K562 (cell line): ENCODE measurements at regions not wholly inside any gene's neighbourhood (a gene's known extent, or its start where the extent isn't known, plus 50 kb on each side); places are given as distances from the start of the nearest gene placed in this dataset.

Experiments used
- CTCF ChIP-seq, 3 experiments: IDR thresholded peaks in 2 of 3; conservative IDR thresholded peaks in 1 of 3; 2 replicates each; pipeline ENCODE4 v1.5.1; 2011 to 2012; ENCODE audit warnings: low read length in 3 of 3, mild to moderate bottlenecking in 3 of 3, control low read depth in 2 of 3, improper control_type of control experiment in 1 of 3, inconsistent platforms in 1 of 3, low read depth in 1 of 3, mixed read lengths in 1 of 3, moderate library complexity in 1 of 3; ENCODE audit not compliant: insufficient read depth in 2 of 3
- ETS2 ChIP-seq: IDR thresholded peaks from 2 replicates; pipeline ENCODE4 v1.6.1; 2016; ENCODE audit warnings: borderline replicate concordance, missing genetic modification characterization, mild to moderate bottlenecking, moderate library complexity, missing compliant biosample characterization; ENCODE audit not compliant: poor library complexity, severe bottlenecking
- KDM1A ChIP-seq, 2 experiments: fragments of 450-650 bp; IDR thresholded peaks; 2 replicates each; pipeline ENCODE4 v1.6.1; 2016; ENCODE audit warnings: mild to moderate bottlenecking in 2 of 2
- POLR2AphosphoS5 ChIP-seq: IDR thresholded peaks from 2 replicates; pipeline ENCODE4 v1.6.1; 2011; ENCODE audit warnings: mild to moderate bottlenecking, low read depth, low read length, moderate library complexity; ENCODE audit not compliant: control insufficient read depth, insufficient read depth
- TF ChIP-seq, protein P1 (sequence below): fragments of 450-650 bp; IDR thresholded peaks from 2 replicates; pipeline ENCODE4 v1.6.1; 2016; ENCODE audit warnings: mild to moderate bottlenecking, moderate library complexity
- TF ChIP-seq, protein P2 (sequence below), 2 experiments: fragments of 450-650 bp in 1 of 2; sonication (generic) in 1 of 2; formaldehyde crosslinking in 1 of 2; IDR thresholded peaks in 1 of 2; conservative IDR thresholded peaks in 1 of 2; 2 replicates each; pipeline versions ENCODE4 v1.6.1 to v1.8.1; 2016 to 2023; ENCODE audit warnings: mild to moderate bottlenecking in 2 of 2, moderate library complexity in 2 of 2, inconsistent platforms in 1 of 2, missing genetic modification reagents in 1 of 2
- TF ChIP-seq, protein P3 (sequence below): IDR thresholded peaks from 2 replicates; pipeline ENCODE4 v1.6.1; 2016; ENCODE audit warnings: missing genetic modification characterization, missing compliant biosample characterization

GRCh38 chr5:106755066-106755465 is 915.7 kb downstream of the EFNA5 start:
- TF ChIP-seq ETS2 (tag), result no peak
- no peak for TF ChIP-seq KDM1A (IDR thresholded peaks at IDR 0.05)
- TF ChIP-seq, protein P1, sequence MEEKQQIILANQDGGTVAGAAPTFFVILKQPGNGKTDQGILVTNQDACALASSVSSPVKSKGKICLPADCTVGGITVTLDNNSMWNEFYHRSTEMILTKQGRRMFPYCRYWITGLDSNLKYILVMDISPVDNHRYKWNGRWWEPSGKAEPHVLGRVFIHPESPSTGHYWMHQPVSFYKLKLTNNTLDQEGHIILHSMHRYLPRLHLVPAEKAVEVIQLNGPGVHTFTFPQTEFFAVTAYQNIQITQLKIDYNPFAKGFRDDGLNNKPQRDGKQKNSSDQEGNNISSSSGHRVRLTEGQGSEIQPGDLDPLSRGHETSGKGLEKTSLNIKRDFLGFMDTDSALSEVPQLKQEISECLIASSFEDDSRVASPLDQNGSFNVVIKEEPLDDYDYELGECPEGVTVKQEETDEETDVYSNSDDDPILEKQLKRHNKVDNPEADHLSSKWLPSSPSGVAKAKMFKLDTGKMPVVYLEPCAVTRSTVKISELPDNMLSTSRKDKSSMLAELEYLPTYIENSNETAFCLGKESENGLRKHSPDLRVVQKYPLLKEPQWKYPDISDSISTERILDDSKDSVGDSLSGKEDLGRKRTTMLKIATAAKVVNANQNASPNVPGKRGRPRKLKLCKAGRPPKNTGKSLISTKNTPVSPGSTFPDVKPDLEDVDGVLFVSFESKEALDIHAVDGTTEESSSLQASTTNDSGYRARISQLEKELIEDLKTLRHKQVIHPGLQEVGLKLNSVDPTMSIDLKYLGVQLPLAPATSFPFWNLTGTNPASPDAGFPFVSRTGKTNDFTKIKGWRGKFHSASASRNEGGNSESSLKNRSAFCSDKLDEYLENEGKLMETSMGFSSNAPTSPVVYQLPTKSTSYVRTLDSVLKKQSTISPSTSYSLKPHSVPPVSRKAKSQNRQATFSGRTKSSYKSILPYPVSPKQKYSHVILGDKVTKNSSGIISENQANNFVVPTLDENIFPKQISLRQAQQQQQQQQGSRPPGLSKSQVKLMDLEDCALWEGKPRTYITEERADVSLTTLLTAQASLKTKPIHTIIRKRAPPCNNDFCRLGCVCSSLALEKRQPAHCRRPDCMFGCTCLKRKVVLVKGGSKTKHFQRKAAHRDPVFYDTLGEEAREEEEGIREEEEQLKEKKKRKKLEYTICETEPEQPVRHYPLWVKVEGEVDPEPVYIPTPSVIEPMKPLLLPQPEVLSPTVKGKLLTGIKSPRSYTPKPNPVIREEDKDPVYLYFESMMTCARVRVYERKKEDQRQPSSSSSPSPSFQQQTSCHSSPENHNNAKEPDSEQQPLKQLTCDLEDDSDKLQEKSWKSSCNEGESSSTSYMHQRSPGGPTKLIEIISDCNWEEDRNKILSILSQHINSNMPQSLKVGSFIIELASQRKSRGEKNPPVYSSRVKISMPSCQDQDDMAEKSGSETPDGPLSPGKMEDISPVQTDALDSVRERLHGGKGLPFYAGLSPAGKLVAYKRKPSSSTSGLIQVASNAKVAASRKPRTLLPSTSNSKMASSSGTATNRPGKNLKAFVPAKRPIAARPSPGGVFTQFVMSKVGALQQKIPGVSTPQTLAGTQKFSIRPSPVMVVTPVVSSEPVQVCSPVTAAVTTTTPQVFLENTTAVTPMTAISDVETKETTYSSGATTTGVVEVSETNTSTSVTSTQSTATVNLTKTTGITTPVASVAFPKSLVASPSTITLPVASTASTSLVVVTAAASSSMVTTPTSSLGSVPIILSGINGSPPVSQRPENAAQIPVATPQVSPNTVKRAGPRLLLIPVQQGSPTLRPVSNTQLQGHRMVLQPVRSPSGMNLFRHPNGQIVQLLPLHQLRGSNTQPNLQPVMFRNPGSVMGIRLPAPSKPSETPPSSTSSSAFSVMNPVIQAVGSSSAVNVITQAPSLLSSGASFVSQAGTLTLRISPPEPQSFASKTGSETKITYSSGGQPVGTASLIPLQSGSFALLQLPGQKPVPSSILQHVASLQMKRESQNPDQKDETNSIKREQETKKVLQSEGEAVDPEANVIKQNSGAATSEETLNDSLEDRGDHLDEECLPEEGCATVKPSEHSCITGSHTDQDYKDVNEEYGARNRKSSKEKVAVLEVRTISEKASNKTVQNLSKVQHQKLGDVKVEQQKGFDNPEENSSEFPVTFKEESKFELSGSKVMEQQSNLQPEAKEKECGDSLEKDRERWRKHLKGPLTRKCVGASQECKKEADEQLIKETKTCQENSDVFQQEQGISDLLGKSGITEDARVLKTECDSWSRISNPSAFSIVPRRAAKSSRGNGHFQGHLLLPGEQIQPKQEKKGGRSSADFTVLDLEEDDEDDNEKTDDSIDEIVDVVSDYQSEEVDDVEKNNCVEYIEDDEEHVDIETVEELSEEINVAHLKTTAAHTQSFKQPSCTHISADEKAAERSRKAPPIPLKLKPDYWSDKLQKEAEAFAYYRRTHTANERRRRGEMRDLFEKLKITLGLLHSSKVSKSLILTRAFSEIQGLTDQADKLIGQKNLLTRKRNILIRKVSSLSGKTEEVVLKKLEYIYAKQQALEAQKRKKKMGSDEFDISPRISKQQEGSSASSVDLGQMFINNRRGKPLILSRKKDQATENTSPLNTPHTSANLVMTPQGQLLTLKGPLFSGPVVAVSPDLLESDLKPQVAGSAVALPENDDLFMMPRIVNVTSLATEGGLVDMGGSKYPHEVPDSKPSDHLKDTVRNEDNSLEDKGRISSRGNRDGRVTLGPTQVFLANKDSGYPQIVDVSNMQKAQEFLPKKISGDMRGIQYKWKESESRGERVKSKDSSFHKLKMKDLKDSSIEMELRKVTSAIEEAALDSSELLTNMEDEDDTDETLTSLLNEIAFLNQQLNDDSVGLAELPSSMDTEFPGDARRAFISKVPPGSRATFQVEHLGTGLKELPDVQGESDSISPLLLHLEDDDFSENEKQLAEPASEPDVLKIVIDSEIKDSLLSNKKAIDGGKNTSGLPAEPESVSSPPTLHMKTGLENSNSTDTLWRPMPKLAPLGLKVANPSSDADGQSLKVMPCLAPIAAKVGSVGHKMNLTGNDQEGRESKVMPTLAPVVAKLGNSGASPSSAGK, result no peak
- TF ChIP-seq, protein P2, sequence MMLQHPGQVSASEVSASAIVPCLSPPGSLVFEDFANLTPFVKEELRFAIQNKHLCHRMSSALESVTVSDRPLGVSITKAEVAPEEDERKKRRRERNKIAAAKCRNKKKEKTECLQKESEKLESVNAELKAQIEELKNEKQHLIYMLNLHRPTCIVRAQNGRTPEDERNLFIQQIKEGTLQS (IDR thresholded peaks at IDR 0.05), result no peak
- TF ChIP-seq, protein P2 (CRISPR knock-in tag; conservative IDR thresholded peaks at IDR 0.05), result no peak
- TF ChIP-seq, protein P3, sequence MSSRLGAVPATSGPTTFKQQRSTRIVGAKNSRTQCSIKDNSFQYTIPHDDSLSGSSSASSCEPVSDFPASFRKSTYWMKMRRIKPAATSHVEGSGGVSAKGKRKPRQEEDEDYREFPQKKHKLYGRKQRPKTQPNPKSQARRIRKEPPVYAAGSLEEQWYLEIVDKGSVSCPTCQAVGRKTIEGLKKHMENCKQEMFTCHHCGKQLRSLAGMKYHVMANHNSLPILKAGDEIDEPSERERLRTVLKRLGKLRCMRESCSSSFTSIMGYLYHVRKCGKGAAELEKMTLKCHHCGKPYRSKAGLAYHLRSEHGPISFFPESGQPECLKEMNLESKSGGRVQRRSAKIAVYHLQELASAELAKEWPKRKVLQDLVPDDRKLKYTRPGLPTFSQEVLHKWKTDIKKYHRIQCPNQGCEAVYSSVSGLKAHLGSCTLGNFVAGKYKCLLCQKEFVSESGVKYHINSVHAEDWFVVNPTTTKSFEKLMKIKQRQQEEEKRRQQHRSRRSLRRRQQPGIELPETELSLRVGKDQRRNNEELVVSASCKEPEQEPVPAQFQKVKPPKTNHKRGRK (tag), result no peak
- TF ChIP-seq POLR2AphosphoS5, result no peak
- no peak for TF ChIP-seq CTCF (IDR thresholded peaks at IDR 0.05 in 2 of 3, conservative IDR thresholded peaks at IDR 0.05 in 1 of 3; ENCODE audit: insufficient read depth in 2 of 3, low read depth in 1 of 3, low read length in 3 of 3)
